OCI-LY1 (cell line): ENCODE measurements at regions not wholly inside any gene's neighbourhood (a gene's known extent, or its start where the extent isn't known, plus 50 kb on each side); places are given as distances from the start of the nearest gene placed in this dataset.

ENCODE experiments used
- H2AFZ ChIP-seq: fragments of 200-600 bp; sonication (generic), shearing (Covaris generic); 2 replicates; pipeline ENCODE4 v1.6.0; 2014; ENCODE audit warnings: antibody characterized with exemption, mild to moderate bottlenecking, low read length
- H3F3A ChIP-seq: fragments of 200-600 bp; sonication (generic), shearing (Covaris generic); 2 replicates; pipeline ENCODE4 v1.6.0; 2014; ENCODE audit warnings: mild to moderate bottlenecking, antibody characterized with exemption, low read length, moderate library complexity; ENCODE audit not compliant: insufficient read depth
- H3K27ac ChIP-seq: fragments of 200-600 bp; sonication (generic); 2 replicates; pipeline ENCODE4 v1.5.1; 2014; ENCODE audit warnings: low read length, mixed run types, mild to moderate bottlenecking, low read depth; ENCODE audit not compliant: poor library complexity, severe bottlenecking
- H3K27me3 ChIP-seq: fragments of 200-600 bp; sonication (generic); 2 replicates; pipeline ENCODE4 v1.6.0; 2014; ENCODE audit warnings: antibody characterized with exemption, mild to moderate bottlenecking, low read length, moderate library complexity; ENCODE audit not compliant: insufficient read depth
- H3K36me3 ChIP-seq: fragments of 200-600 bp; sonication (generic); 2 replicates; pipeline ENCODE4 v1.6.1; 2014; ENCODE audit warnings: mild to moderate bottlenecking, antibody characterized with exemption, low read length, moderate library complexity, mixed read lengths; ENCODE audit not compliant: insufficient read depth
- H3K4me1 ChIP-seq: fragments of 200-600 bp; sonication (generic); 2 replicates; pipeline ENCODE4 v1.5.1; 2014; ENCODE audit warnings: mild to moderate bottlenecking, low read length, moderate library complexity; ENCODE audit not compliant: insufficient read depth, severe bottlenecking
- H3K4me2 ChIP-seq: fragments of 200-600 bp; sonication (generic), shearing (Covaris generic); 2 replicates; pipeline ENCODE4 v1.6.1; 2014; ENCODE audit warnings: low read length
- H3K4me3 ChIP-seq: fragments of 200-600 bp; sonication (generic); 2 replicates; pipeline ENCODE4 v1.5.1; 2014; ENCODE audit warnings: low read length, low read depth, mild to moderate bottlenecking, mixed read lengths; ENCODE audit not compliant: poor library complexity, severe bottlenecking
- H3K79me2 ChIP-seq: fragments of 200-600 bp; shearing (Covaris generic); 2 replicates; pipeline ENCODE4 v1.6.1; 2016; ENCODE audit warnings: mixed run types, low read length, mixed read lengths; ENCODE audit not compliant: insufficient read depth
- H3K9ac ChIP-seq: fragments of 200-600 bp; sonication (generic), shearing (Covaris generic); 2 replicates; pipeline ENCODE4 v1.6.1; 2014; ENCODE audit warnings: mild to moderate bottlenecking, low read length, mixed read lengths
- H3K9me2 ChIP-seq: fragments of 200-600 bp; sonication (generic), shearing (Covaris generic); 2 replicates; pipeline ENCODE4 v1.6.1; 2014; ENCODE audit warnings: low read depth, mild to moderate bottlenecking, low read length, mixed read lengths
- H3K9me3 ChIP-seq: fragments of 200-600 bp; shearing (Covaris generic); 2 replicates; pipeline ENCODE4 v1.6.1; 2014; ENCODE audit warnings: low read length, mixed read lengths
- H4K20me1 ChIP-seq: fragments of 200-600 bp; sonication (generic), shearing (Covaris generic); 2 replicates; pipeline ENCODE4 v1.6.0; 2016; ENCODE audit warnings: mild to moderate bottlenecking, low read length; ENCODE audit not compliant: insufficient read depth
- EZH2 ChIP-seq: fragments of 200-600 bp; sonication (generic), shearing (Covaris generic); IDR thresholded peaks from 2 replicates; pipeline ENCODE4 v1.8.0; 2017; ENCODE audit warnings: borderline replicate concordance, mixed run types, mild to moderate bottlenecking, antibody characterized with exemption, low read length, moderate library complexity, mixed read lengths
- TF ChIP-seq, protein P1 (sequence below): fragments of 200-600 bp; sonication (generic), shearing (Covaris generic); IDR thresholded peaks from 2 replicates; pipeline ENCODE4 v1.5.1; 2017; ENCODE audit warnings: mild to moderate bottlenecking, antibody characterized with exemption, low read length, moderate library complexity, mixed read lengths

DNA sequence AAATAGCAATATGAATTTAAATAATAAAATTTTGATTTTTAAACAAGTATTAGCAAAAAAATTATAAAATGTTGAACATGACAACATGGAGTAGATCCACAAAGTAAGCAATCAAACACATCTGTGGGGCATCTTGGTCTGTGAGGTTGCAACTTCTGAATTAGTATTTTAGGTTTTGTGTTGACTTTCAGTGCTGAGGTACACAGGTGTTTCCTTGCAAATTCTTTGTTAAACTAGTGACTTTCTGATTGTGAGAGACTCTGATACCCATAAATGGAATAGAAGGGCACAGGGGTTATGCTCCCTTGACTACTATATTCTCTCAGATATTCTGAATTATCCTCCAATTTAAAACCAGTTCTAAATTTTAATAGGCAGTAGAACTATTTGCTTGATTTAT, 841.7 kb downstream of the CDH8 start:
- H3K4me1 ChIP-seq, result no peaks in the 10 kb centered on the region
- H3K36me3 ChIP-seq, result no peaks in the 10 kb centered on the region
- H4K20me1 ChIP-seq, result no peaks in the 10 kb centered on the region
- TF ChIP-seq, protein P1, sequence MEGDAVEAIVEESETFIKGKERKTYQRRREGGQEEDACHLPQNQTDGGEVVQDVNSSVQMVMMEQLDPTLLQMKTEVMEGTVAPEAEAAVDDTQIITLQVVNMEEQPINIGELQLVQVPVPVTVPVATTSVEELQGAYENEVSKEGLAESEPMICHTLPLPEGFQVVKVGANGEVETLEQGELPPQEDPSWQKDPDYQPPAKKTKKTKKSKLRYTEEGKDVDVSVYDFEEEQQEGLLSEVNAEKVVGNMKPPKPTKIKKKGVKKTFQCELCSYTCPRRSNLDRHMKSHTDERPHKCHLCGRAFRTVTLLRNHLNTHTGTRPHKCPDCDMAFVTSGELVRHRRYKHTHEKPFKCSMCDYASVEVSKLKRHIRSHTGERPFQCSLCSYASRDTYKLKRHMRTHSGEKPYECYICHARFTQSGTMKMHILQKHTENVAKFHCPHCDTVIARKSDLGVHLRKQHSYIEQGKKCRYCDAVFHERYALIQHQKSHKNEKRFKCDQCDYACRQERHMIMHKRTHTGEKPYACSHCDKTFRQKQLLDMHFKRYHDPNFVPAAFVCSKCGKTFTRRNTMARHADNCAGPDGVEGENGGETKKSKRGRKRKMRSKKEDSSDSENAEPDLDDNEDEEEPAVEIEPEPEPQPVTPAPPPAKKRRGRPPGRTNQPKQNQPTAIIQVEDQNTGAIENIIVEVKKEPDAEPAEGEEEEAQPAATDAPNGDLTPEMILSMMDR, result no peak
- no peak for TF ChIP-seq EZH2
- no peaks in the 10 kb centered on the region for H3K9me3 ChIP-seq
- no peak overlapping the region for H3K9ac ChIP-seq
- H3K79me2 ChIP-seq, result no peaks in the 10 kb centered on the region
- H3K4me3 ChIP-seq, result no peak overlapping the region
- no peaks in the 10 kb centered on the region for H3F3A ChIP-seq
- H3K27me3 ChIP-seq, result no peaks in the 10 kb centered on the region
- no peak overlapping the region for H3K27ac ChIP-seq
- H2AFZ ChIP-seq, result no peak overlapping the region
- no peak overlapping the region for H3K4me2 ChIP-seq
- no peaks in the 10 kb centered on the region for H3K9me2 ChIP-seq

DNA sequence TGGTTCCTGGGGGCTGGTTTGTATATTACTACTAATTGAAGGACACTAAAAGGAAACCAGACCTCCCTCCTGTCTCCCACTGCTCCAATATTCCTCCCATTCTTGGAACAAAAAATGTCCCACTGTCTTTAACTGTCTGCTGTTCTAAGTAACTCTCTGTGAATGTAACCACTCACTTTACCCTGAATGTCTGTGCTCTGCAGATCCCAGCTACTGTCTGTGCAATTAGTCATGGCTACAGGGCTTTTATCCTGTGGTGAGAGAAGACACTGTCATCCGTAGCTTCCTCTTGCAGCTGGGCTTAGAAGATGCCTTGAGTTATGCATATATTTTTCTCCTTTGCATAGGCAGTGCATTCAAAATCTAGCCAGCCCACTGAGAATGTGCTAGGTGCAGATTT, 853.8 kb downstream of the CDH8 start:
- TF ChIP-seq EZH2, result no peak
- TF ChIP-seq, protein P1, result no peak
- Histone ChIP-seq H3K4me1 (no peaks in the 10 kb centered on the region), H3F3A (no peaks in the 10 kb centered on the region), H3K36me3 (no peaks in the 10 kb centered on the region), H4K20me1 (no peaks in the 10 kb centered on the region), H3K4me3 (no peak overlapping the region), H3K27ac (no peak overlapping the region), H2AFZ (no peak overlapping the region), H3K79me2 (no peaks in the 10 kb centered on the region), H3K9me2 (no peaks in the 10 kb centered on the region), H3K4me2 (no peak overlapping the region), H3K9ac (no peak overlapping the region), H3K27me3 (no peaks in the 10 kb centered on the region), H3K9me3 (no peaks in the 10 kb centered on the region)

DNA sequence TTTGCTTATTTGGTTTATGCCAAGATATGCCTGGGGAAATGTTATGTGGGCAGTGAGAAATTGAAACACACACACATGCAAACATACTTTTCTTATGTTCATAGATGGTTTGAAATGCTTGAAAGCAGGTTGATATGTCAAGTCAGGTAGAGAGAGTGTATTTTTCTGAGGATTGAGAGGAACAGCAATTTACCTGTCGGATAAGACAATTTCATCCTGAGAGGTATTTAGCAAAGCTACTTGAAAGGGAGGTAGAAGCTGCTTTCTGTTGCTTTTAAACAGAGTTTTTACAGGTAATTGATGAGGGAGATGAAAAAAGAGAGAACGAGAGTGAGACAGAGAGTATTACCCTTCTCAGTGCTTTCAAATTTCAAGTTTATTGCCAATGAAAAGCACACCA, 854.3 kb downstream of the CDH8 start:
- no peak overlapping the region for H3K4me2 ChIP-seq
- no peaks in the 10 kb centered on the region for H3K36me3 ChIP-seq
- H3F3A ChIP-seq, result no peaks in the 10 kb centered on the region
- H3K79me2 ChIP-seq, result no peaks in the 10 kb centered on the region
- H3K27me3 ChIP-seq, result no peaks in the 10 kb centered on the region
- H4K20me1 ChIP-seq, result no peaks in the 10 kb centered on the region
- no peak overlapping the region for H2AFZ ChIP-seq
- no peak overlapping the region for H3K4me3 ChIP-seq
- no peaks in the 10 kb centered on the region for H3K4me1 ChIP-seq
- TF ChIP-seq EZH2, result no peak
- TF ChIP-seq, protein P1, result no peak
- no peak overlapping the region for H3K9ac ChIP-seq
- no peak overlapping the region for H3K27ac ChIP-seq
- no peaks in the 10 kb centered on the region for H3K9me3 ChIP-seq
- no peaks in the 10 kb centered on the region for H3K9me2 ChIP-seq
